ENCODE measurements at regions not wholly inside any gene's neighbourhood (a gene's known extent, or its start where the extent isn't known, plus 50 kb on each side); places are given as distances from the start of the nearest gene placed in this dataset.

DNA sequence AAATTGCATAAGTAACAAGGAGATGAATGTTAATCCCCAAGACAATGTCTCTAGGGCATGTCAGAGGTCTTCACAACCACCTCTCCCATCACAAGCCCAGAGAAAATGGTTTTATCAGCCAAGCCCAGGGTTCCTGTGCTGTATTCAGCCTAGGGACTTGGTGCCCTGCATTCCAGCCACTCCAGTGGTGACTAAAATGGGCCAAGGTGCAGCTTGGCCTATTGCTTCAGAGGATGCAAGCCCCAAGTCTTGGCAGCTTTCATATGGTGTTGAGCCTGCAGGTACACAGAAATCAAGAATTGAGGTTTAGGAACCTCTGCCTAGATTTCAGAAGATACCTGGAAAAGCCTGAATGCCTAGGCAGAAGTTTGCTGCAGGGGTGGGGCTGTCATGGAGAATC lies 1118.6 kb downstream of the PLA2G4A start:
- Histone ChIP-seq H3K4me1 (ENCODE audit: insufficient read depth, low read length, poor library complexity, severe bottlenecking) (no peaks in the 10 kb centered on the region), H3K4me3 (ENCODE audit: low read depth, low read length, poor library complexity, severe bottlenecking) (no peak overlapping the region), H3K36me3 (ENCODE audit: insufficient read depth, low read length) (no peaks in the 10 kb centered on the region), H3K9me2 (ENCODE audit: insufficient read depth, low read length) (no peaks in the 10 kb centered on the region; the same call in 1 of the 2 replicates), H2AFZ (ENCODE audit: low read length) (no peak overlapping the region), H3K4me2 (ENCODE audit: low read length) (no peak overlapping the region), H3K79me2 (ENCODE audit: insufficient read depth, low read depth, low read length) (no peaks in the 10 kb centered on the region), H3K9me3 (ENCODE audit: low read length) (no peaks in the 10 kb centered on the region), H4K20me1 (ENCODE audit: insufficient read depth, low read length) (no peaks in the 10 kb centered on the region), H3K27ac (ENCODE audit: low read depth, low read length, poor library complexity, severe bottlenecking) (no peak overlapping the region)
- POLR2A ChIA-PET, result interaction anchor here (1.4 kb wide), 1 partner anchor 26 kb away, joined by 4 read pairs; no protein-coding TSS in a partner anchor
- CTCF ChIA-PET (ENCODE audit: unreplicated experiment), result no interaction called here
- BruUV-seq (replicated peaks), result no TSS peak
- DNase-seq (ENCODE audit: low spot score), result no peak
- TF ChIP-seq EZH2phosphoT487 (IDR thresholded peaks at IDR 0.05; ENCODE audit: borderline replicate concordance, low read depth, low read length) (no peak), CTCF (conservative IDR thresholded peaks at IDR 0.05; ENCODE audit: low read length) (no peak)
- intact Hi-C loops (cut with micrococcal nuclease; ENCODE audit: unreplicated experiment), result no loop called here

DNA sequence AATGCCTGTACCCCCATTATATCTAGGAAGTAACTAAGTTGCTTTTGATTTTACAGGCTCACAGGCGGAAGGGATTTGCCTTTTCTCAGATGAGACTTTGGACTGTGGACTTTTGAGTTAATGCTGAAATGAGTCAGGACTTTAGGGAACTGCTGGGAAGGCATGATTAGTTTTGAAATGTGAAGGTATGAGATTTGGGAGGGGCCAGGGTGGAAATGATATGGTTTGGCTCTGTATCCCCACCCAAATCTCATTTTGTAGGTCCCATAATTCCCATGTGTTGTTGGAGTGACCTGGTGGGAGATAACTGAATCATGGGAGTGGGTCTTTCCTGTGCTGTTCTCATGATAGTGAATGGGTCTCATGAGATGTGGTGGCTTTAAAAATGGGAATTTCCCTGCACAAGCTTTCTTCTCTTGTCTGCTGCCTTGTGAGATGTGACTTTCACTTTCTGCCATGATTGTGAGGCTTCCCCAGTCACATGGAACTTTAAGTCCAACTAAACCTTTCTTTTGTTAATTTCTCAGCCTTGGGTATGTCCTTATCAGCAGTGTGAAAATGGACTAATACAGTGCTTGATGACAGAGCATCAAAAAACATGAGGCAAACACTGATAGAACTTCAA lies 1119.5 kb downstream of the PLA2G4A start:
- Histone ChIP-seq H3K4me1 (ENCODE audit: insufficient read depth, low read length, poor library complexity, severe bottlenecking) (no peaks in the 10 kb centered on the region), H3K9me2 (ENCODE audit: insufficient read depth, low read length) (no peaks in the 10 kb centered on the region), H3K4me3 (ENCODE audit: low read depth, low read length, poor library complexity, severe bottlenecking) (no peak overlapping the region), H3K4me2 (ENCODE audit: low read length) (no peak overlapping the region), H2AFZ (ENCODE audit: low read length) (no peak overlapping the region), H3K36me3 (ENCODE audit: insufficient read depth, low read length) (no peaks in the 10 kb centered on the region), H3K9me3 (ENCODE audit: low read length) (no peaks in the 10 kb centered on the region), H3K79me2 (ENCODE audit: insufficient read depth, low read depth, low read length) (no peaks in the 10 kb centered on the region), H4K20me1 (ENCODE audit: insufficient read depth, low read length) (no peaks in the 10 kb centered on the region), H3K27ac (ENCODE audit: low read depth, low read length, poor library complexity, severe bottlenecking) (no peak overlapping the region)
- no peak for DNase-seq (ENCODE audit: low spot score)
- intact Hi-C loops (cut with micrococcal nuclease; ENCODE audit: unreplicated experiment), result no loop called here
- BruUV-seq (replicated peaks), result no TSS peak
- CTCF ChIA-PET (ENCODE audit: unreplicated experiment), result no interaction called here
- TF ChIP-seq CTCF (conservative IDR thresholded peaks at IDR 0.05; ENCODE audit: low read length), result no peak
- TF ChIP-seq EZH2phosphoT487 (IDR thresholded peaks at IDR 0.05; ENCODE audit: borderline replicate concordance, low read depth, low read length), result no peak
- POLR2A ChIA-PET, result interaction anchor here (1.4 kb wide), 1 partner anchor 27 kb away, joined by 4 read pairs; no protein-coding TSS in a partner anchor

DNA sequence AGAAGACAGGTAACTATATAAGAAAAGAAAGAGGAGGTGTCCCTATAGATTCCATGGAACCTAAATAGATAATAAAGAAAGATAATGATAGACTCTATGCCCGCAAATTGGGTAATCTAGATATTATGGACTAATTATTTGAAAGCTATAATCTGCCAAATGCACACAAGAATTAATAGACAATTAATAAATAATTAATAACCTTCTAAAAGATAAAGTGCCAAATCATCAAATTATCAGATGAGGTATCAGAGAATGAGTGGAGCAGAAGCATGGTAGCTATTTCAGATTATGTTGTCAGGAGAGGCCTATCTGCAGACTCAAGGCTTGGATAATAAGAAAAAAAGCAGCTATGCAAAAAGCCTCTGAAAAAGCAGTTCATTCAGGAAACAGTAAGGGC lies 1120.8 kb downstream of the PLA2G4A start:
- no peaks in the 10 kb centered on the region for H3K36me3 ChIP-seq (ENCODE audit: insufficient read depth, low read length)
- H3K9me2 ChIP-seq (ENCODE audit: insufficient read depth, low read length), result no peaks in the 10 kb centered on the region
- no peak for TF ChIP-seq CTCF (conservative IDR thresholded peaks at IDR 0.05; ENCODE audit: low read length)
- no peak for TF ChIP-seq EZH2phosphoT487 (IDR thresholded peaks at IDR 0.05; ENCODE audit: borderline replicate concordance, low read depth, low read length)
- ChIA-PET POLR2A (no interaction called here), CTCF (ENCODE audit: unreplicated experiment) (no interaction called here)
- no peak for DNase-seq (ENCODE audit: low spot score)
- no peak overlapping the region for H2AFZ ChIP-seq (ENCODE audit: low read length)
- no peak overlapping the region for H3K4me3 ChIP-seq (ENCODE audit: low read depth, low read length, poor library complexity, severe bottlenecking)
- H4K20me1 ChIP-seq (ENCODE audit: insufficient read depth, low read length), result no peaks in the 10 kb centered on the region
- BruUV-seq (replicated peaks), result no TSS peak
- H3K4me2 ChIP-seq (ENCODE audit: low read length), result no peak overlapping the region
- no peaks in the 10 kb centered on the region for H3K4me1 ChIP-seq (ENCODE audit: insufficient read depth, low read length, poor library complexity, severe bottlenecking)
- intact Hi-C loops (cut with micrococcal nuclease; ENCODE audit: unreplicated experiment), result no loop called here
- no peak overlapping the region for H3K27ac ChIP-seq (ENCODE audit: low read depth, low read length, poor library complexity, severe bottlenecking)
- H3K9me3 ChIP-seq (ENCODE audit: low read length), result no peaks in the 10 kb centered on the region
- H3K79me2 ChIP-seq (ENCODE audit: insufficient read depth, low read depth, low read length), result no peaks in the 10 kb centered on the region

Data from OCI-LY7 (cell line).